Breast epithelium (tissue), 3 donors: ENCODE measurements at regions not wholly inside any gene's neighbourhood (a gene's known extent, or its start where the extent isn't known, plus 50 kb on each side); places are given as distances from the start of the nearest gene placed in this dataset.

Experiments
- POLR2A ChIP-seq: fragments of 450-650 bp; IDR thresholded peaks from one replicate; pipeline ENCODE4 v1.6.1; 2016; ENCODE audit warnings: antibody characterized with exemption, mild to moderate bottlenecking, moderate library complexity
- POLR2AphosphoS5 ChIP-seq, 3 donors: sonication (generic); formaldehyde crosslinking; IDR thresholded peaks; one replicate each; pipeline ENCODE4 v1.6.1; 2017; ENCODE audit warnings: antibody characterized with exemption in 3 of 3
- TF ChIP-seq, protein P1 (sequence below), 3 donors: fragments of 450-650 bp; IDR thresholded peaks; one replicate each; pipeline ENCODE4 v1.5.1; 2016 to 2017; ENCODE audit warnings: antibody characterized with exemption in 3 of 3, mild to moderate bottlenecking in 3 of 3, moderate library complexity in 3 of 3

DNA sequence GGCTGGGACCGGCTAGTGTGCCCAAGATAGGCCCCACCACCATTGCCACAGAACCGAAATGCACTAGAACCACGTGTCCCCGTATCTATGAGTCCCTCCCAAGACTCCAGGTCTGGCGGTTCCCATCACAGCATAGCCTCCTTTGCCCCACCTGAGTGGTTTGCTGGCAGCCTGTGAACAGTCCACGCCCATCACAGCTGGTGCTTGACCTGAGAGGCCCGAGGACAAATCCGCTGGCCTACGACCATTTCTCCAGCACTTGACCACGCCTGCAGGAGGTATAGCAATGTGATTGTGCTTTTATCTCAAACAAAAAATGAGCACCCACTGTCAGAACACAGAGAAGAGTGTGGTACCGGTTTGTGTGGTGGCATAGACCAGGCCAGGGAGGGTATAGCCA lies 736.7 kb upstream of the GBE1 start:
- TF ChIP-seq POLR2A = no peak
- TF ChIP-seq, protein P1, sequence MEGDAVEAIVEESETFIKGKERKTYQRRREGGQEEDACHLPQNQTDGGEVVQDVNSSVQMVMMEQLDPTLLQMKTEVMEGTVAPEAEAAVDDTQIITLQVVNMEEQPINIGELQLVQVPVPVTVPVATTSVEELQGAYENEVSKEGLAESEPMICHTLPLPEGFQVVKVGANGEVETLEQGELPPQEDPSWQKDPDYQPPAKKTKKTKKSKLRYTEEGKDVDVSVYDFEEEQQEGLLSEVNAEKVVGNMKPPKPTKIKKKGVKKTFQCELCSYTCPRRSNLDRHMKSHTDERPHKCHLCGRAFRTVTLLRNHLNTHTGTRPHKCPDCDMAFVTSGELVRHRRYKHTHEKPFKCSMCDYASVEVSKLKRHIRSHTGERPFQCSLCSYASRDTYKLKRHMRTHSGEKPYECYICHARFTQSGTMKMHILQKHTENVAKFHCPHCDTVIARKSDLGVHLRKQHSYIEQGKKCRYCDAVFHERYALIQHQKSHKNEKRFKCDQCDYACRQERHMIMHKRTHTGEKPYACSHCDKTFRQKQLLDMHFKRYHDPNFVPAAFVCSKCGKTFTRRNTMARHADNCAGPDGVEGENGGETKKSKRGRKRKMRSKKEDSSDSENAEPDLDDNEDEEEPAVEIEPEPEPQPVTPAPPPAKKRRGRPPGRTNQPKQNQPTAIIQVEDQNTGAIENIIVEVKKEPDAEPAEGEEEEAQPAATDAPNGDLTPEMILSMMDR (IDR thresholded peaks at IDR 0.05) = no peak
- no peak for TF ChIP-seq POLR2AphosphoS5 (IDR thresholded peaks at IDR 0.05)
